Testis (tissue), 2 donors: ENCODE measurements at regions not wholly inside any gene's neighbourhood (a gene's known extent, or its start where the extent isn't known, plus 50 kb on each side); places are given as distances from the start of the nearest gene placed in this dataset.

Experiments
- POLR2A ChIP-seq: fragments of 450-650 bp; IDR thresholded peaks from one replicate; pipeline ENCODE4 v1.6.1; 2017; ENCODE audit warnings: antibody characterized with exemption, mild to moderate bottlenecking, moderate library complexity
- TF ChIP-seq, protein P1 (sequence below), 3 experiments: fragments of 450-650 bp in 2 of 3; fragments of 200-600 bp in 1 of 3; sonication (generic) in 1 of 3; IDR thresholded peaks; one replicate each; pipeline ENCODE4 v1.5.1; 2016 to 2019; ENCODE audit warnings: antibody characterized with exemption in 3 of 3, mild to moderate bottlenecking in 2 of 3, moderate library complexity in 1 of 3

DNA sequence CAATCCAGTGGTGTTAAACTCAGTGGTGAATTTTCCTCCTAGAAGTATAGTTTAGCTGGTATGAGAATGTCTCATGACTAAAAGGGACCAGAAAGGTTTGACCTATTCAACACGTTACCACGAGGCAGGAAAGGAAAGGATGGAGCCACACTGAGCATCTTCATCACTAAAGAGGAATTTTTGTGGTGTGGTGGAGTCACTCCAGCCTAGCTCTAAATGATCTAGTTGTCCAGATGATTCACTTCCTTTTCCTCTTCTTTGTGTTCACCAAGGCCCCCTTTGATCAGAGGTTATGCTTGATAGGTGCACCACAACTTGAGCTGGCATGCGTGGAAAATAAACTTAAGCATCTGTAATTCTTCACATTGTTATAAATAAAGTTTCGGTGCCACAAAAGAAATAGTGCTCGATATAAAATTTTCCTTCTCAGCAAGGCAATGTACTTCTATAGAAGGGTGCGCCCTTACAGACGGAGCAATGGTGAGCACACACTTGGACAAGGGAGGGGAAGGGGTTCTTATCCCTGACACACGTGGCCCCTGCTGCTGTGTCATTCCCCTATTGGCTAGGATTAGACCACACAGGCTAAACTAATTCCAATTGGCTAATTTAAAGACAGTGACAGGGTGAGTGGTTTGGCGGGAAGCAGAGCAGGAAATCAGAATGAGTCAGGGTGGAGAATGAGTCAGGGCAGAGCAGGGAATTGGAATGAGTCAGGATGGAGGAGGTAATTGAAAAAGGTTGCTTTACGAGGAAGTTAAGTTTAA lies 254.6 kb downstream of the HS3ST3A1 start:
- TF ChIP-seq, protein P1, sequence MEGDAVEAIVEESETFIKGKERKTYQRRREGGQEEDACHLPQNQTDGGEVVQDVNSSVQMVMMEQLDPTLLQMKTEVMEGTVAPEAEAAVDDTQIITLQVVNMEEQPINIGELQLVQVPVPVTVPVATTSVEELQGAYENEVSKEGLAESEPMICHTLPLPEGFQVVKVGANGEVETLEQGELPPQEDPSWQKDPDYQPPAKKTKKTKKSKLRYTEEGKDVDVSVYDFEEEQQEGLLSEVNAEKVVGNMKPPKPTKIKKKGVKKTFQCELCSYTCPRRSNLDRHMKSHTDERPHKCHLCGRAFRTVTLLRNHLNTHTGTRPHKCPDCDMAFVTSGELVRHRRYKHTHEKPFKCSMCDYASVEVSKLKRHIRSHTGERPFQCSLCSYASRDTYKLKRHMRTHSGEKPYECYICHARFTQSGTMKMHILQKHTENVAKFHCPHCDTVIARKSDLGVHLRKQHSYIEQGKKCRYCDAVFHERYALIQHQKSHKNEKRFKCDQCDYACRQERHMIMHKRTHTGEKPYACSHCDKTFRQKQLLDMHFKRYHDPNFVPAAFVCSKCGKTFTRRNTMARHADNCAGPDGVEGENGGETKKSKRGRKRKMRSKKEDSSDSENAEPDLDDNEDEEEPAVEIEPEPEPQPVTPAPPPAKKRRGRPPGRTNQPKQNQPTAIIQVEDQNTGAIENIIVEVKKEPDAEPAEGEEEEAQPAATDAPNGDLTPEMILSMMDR (IDR thresholded peaks at IDR 0.05) = no peak
- TF ChIP-seq POLR2A = no peak
